ENCODE measurements at regions not wholly inside any gene's neighbourhood (a gene's known extent, or its start where the extent isn't known, plus 50 kb on each side); places are given as distances from the start of the nearest gene placed in this dataset.
A peak's percentile ranks its signal among the peaks of the same experiment; 100 is the strongest.
"Not testable (repeated sequence)": the region's sequence is repeated elsewhere in the genome, so short reads cannot be mapped to it uniquely, and the experiment has no call there.

GRCh38 chr6:16947375-16948015 lies 154.4 kb upstream of the STMND1 start:
- peak; percentile 20 for DNase-seq

- DNase-seq = no peak
Measured at GRCh38 chr6:16944596-16944995, 157.3 kb upstream of the STMND1 start.

DNA sequence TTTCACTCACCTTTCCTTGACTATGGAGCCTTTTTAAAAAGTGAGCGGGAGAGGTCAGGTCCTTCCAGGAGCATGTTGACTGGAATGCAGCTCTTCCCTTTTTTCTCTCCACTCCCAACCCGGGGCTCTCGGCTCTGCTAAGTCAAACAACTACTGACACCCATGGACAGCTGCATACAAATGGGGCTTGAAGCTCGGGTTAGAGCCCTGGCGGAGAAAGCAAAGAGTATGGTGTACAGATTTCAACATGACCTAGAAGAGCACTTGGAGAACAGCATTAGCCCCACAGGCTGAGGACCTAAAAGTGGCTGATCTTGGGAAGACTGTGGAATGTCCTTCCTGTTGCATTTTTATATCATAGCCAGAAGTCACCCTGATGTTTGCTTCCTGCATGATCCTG lies 162.0 kb upstream of the STMND1 start:
- DNase-seq = no peak

DNA sequence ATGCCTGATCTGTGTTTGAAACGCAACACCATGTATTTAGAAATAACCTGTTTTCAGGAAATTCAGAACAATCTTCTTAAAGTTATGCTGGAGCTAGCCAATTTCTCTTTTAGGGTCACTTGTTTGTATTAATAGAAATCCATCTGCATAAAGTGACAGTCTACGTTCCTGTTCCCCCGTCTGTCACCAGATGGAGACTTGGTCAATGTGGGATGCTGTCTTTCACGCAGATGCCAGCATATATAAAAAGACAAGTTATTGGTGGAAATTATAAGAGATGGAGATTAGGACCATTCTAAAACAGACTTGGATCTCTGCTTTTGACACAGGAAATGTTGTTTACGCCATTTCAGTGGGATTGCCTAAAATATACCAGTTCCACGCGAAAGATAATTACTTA lies 162.5 kb upstream of the STMND1 start:
- DNase-seq = no peak

GRCh38 chr6:16936893-16937292 lies 165.0 kb upstream of the STMND1 start:
- no peak for DNase-seq

- DNase-seq = no peak
Measured at GRCh38 chr6:16933961-16934360, 167.9 kb upstream of the STMND1 start.

GRCh38 chr6:16933532-16933931 lies 168.3 kb upstream of the STMND1 start:
- no peak for DNase-seq

DNA sequence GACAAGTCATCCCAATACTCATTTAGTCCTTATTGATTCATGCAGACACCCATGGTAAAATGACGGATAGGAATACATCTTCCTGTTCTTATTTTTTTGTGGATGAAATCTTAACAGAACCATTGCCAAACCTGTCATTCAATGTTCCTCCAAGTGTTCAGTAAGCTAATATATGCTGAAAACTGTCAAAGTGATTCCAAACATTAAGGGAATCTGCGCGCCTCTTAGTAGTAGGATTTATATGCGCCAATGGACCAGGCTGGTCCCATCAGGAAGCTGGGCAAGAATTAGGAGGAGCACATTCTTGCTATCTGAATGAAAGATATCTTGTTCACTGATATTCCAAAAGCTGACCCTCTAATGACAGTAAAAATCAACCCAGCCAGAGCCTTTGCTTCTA lies 168.9 kb upstream of the STMND1 start:
- no peak for DNase-seq

DNA sequence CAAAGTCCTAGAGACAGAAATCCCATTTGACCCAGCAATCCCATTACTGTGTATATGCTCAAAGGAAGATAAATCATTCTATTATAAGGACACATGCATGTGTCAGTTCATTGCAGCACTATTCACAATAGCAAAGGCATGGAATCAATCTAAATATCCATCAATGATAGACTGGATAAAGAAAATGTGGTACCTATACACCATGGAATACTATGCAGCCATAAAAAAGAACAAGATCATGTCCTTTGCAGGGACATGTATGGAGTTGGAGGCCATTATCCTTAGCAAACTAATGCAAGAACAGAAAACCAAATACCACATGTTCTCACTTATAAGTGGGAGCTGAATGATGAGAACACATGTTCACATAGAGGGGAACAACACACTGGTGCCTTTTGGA lies 169.8 kb upstream of the ATXN1 start:
- DNase-seq = not testable (repeated sequence)

DNA sequence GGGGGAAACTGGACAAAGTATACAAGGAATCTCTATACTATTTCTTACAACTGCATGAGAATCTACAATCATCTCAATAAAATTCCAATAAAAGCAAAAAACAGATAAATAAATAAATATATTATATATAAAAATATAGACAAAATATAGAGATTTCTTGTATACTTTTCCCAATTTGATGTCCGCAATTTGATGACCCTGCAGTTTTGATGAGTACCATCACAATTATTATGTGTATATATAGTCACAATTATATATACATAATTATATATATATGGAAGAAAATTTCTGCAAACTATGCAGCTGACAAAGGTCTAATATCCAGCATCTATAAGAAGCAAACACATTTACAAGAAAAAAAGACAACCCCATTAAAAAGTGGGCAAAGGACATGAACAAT lies 169.2 kb upstream of the ATXN1 start:
- DNase-seq = no peak

DNA sequence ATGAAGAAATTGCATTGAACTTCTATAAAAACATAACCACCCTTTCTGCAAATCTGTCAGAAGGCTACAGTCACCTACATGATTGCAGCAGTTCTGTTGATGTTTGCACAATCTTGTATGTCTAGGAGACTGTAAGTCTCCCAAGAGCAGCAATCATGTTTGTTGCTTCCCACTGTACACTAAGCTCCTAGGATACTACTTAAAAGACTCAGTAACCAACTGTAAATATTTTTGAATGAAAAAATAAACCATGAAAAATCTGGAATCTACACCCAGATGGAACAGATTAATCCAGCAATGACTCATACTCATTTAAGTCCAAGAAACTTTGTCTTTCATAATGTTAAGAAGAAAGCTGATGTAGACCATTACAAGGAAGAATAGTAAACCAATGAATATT lies 168.5 kb upstream of the ATXN1 start:
- DNase-seq = no peak

DNA sequence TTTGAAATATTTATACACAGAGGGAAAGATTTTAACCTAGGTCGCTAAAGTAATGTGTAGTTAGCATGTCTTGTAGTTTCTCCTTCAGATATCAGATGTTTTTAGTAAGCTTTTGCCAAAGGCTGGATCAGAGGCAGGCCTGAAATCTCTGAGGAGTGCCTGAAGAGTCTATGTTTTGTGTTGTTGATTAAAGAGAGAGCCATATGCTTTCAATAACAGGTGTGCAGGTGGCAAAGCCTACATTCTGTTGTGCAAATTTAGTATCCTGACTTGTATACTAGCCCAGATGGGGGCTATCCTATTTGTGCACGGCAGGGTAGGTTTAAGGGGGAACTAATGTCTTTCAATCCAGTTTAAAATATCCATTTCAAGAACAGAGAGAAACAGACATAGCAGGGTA lies 167.1 kb upstream of the ATXN1 start:
- no peak for DNase-seq

DNA sequence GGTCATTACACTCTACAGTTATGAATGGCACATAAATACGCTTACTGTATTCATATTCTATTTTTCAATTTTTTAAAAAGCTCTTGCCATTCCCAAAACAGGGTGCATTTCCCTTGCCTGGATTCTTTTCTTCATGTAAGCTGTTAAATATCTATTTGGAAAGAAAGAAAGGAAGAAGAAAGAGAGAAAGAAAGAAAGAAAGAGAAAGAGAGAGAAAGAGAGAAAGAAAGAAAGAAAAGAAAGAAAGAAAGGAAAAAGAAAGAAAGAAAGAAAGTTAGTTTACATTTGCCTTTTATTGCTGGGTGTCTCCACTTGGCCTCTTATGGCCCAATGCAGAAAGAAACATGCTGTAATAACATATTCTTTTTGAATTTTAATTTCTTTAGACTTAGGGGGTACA lies 165.9 kb upstream of the ATXN1 start:
- DNase-seq = no peak

DNA sequence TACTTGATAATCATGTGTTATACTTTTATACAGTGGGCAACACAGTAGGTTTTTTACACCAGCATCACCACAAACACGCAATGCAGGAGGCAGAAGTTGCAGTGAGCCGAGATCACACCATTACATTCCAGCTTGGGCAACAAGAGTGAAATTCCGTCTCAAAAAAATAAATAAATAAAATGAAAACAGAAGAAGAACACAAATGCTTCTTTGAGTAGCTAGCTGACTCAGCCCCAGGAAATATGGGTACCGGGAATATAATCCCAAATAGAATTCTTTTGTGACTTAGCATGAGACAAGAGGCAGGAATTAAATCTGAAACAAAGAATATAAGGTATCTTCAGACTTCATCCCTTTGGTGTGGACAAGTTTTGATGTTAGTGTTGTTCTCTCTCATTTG lies 164.2 kb upstream of the ATXN1 start:
- no peak for DNase-seq

DNA sequence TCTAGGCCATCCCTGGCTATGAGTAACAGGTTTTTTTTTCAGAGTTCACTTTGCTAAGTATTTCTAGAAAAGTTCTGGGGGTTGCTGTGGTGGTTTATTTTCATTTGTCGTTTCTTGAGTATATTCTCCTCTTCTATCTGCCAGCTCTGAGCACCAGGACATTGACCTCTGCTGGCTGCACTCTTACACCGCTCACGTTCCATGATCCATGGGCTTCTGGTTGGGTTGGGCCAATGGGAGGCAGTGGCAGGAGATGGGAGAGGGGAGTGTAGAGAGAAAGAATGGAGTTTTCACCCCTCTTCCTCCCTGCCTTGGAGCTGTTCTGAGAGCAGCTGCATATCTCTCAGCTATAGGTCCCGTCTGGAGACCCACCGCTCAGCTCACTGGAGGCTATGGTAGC lies 161.0 kb upstream of the ATXN1 start:
- DNase-seq = no peak

DNA sequence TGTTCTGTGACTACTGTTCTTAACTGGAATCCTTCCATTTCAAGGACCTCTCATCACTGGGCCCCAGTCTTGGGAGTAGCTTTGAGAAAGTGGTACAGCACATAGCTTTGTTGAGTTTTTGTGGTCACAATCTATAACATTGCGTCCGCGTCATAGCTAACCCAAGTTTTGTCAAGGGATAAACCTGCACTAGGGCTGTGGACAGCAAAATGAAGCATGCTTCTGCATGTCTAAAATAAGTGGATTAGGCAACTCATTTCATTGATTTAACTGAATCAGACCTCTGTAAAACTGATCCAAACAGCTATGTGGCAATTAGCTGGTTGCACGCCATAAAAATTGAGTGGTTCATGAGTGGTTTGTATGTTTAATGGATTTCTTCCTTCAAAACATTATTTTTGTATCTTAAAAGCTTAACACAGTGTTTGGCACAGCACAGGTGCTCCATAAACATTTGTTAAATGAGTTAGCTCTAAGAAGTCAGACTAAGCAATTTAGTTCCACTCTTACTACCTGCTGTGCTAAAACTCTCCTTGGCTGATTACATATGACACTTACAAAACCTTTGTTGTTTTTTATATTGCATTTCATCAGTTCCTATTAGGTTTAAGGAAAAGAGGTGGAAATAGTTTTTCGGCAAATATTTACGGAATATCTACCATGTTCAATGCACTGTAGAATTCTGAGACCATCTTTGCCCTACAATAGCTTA lies 160.3 kb upstream of the ATXN1 start:
- no peak for DNase-seq

GRCh38 chr6:16918586-16918985 lies 157.3 kb upstream of the ATXN1 start:
- no peak for DNase-seq

DNA sequence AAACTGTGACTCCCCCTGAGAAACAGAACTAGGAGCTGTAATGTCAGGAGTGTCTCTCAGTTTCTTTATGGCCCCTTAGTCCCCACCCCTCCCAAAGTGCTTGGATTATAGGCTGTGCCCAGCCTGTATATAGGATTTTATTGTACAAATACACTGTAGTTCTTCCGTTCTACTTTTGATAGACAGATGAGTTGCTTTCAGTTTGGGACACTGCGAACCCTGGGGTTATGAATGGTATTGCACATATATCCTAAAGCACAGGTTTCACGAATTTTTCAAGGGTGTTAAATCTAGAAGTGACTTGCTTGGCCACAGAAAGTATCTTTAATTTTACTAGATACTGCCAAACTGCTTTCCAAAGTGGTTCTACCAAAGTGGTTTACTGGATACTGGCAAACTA lies 152.9 kb upstream of the ATXN1 start:
- no peak for DNase-seq

- no peak for DNase-seq
Measured at GRCh38 chr6:16912756-16913155, 151.5 kb upstream of the ATXN1 start.

- no peak for DNase-seq
Measured at GRCh38 chr6:16911088-16911487, 149.8 kb upstream of the ATXN1 start.

DNA sequence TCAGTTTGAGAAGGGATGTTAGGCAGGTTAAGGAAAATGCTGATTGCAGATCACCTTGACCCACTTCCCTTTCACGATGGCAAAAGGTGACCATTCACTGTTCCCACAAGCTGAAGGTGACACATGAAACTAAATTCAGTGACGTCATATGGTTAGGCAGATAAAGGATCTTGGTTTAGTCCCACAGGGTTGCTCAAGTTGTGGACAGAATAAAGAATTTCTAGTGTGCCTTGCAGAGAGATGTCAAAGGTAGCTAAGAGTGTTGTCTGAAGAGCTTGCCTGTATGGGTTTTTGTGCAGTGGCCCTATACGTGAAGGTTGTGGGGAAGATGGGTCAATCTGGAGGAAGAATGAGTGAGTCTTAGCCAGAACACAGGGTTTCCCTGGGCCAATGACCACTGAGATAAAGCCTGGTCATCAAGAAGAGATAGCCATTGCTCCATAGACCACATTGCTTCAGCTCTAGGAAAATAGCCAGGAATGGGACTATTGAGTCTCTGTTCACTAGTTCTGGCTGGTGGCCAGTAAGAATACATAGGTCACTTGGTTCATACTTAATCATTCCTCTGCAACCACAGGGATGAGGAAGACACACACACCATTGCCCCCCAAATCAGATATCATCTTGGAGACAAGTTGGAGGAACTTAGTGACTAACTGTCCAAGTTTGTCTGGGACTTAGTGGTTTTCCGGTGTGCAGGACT lies 148.5 kb upstream of the ATXN1 start:
- DNase-seq = no peak

DNA sequence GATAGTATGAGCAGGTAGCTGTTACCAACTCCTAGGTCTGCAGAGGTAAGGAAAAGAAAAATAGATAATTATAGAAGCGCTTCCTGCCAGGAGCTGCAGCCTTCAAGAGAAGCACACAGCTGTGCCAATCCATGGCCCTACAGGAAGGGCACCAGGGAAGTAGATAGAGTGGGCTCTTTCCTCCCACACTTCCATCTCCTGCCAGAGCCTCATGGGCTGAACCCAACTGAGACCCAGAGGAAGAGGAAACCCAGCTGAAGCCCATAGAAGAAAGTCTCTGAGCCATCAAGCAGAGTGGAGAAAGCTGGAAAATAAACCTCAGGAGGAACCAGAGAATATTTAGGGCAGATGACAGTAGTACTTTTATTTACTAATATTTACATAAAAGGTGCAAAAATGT lies 146.7 kb upstream of the ATXN1 start:
- DNase-seq = no peak

- no peak for DNase-seq
Measured at GRCh38 chr6:16904957-16905356, 143.7 kb upstream of the ATXN1 start.

GRCh38 chr6:16903470-16903869 lies 142.2 kb upstream of the ATXN1 start:
- DNase-seq = no peak
